ENCODE measurements at regions not wholly inside any gene's neighbourhood (a gene's known extent, or its start where the extent isn't known, plus 50 kb on each side); places are given as distances from the start of the nearest gene placed in this dataset.

DNA sequence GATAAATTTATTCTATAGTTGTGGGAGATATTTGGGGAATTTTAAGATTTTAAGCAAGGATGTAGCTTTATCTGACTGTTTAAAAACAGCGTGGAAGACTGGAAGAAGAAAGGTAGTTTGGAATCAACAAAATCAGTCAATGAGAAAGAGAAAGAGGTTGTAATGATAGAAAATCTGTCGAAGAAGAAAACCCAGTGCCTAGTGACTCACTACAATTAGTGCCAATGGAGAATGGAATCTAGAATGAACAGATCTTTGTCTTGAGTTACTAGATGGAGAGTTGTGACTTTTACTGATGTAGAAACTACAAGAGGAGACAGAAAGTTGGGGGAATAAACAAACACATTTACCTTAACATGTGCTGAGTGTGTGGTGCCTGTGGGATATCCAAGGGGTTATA, 577.8 kb upstream of the NR5A2 start:
- no peak for DNase-seq (ENCODE audit: low read depth)
- TF ChIP-seq, protein P1, sequence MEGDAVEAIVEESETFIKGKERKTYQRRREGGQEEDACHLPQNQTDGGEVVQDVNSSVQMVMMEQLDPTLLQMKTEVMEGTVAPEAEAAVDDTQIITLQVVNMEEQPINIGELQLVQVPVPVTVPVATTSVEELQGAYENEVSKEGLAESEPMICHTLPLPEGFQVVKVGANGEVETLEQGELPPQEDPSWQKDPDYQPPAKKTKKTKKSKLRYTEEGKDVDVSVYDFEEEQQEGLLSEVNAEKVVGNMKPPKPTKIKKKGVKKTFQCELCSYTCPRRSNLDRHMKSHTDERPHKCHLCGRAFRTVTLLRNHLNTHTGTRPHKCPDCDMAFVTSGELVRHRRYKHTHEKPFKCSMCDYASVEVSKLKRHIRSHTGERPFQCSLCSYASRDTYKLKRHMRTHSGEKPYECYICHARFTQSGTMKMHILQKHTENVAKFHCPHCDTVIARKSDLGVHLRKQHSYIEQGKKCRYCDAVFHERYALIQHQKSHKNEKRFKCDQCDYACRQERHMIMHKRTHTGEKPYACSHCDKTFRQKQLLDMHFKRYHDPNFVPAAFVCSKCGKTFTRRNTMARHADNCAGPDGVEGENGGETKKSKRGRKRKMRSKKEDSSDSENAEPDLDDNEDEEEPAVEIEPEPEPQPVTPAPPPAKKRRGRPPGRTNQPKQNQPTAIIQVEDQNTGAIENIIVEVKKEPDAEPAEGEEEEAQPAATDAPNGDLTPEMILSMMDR (IDR thresholded peaks at IDR 0.05; ENCODE audit: insufficient read depth, low read depth, low read length, missing control alignments) = no peak
- no peak overlapping the region for H3K4me3 ChIP-seq (ENCODE audit: low read depth, low read length)

- TF ChIP-seq, protein P1 (IDR thresholded peaks at IDR 0.05; ENCODE audit: insufficient read depth, low read depth, low read length, missing control alignments) = no peak
- DNase-seq (ENCODE audit: low read depth) = no peak
- no peak overlapping the region for H3K4me3 ChIP-seq (ENCODE audit: low read depth, low read length)
Observed at GRCh38 chr1:199452627-199453026, 574.9 kb upstream of the NR5A2 start.

GRCh38 chr1:199453723-199454122, 573.8 kb upstream of the NR5A2 start:
- TF ChIP-seq, protein P1 (IDR thresholded peaks at IDR 0.05; ENCODE audit: insufficient read depth, low read depth, low read length, missing control alignments) = no peak
- no peak for DNase-seq (ENCODE audit: low read depth)
- no peak overlapping the region for H3K4me3 ChIP-seq (ENCODE audit: low read depth, low read length)

DNA sequence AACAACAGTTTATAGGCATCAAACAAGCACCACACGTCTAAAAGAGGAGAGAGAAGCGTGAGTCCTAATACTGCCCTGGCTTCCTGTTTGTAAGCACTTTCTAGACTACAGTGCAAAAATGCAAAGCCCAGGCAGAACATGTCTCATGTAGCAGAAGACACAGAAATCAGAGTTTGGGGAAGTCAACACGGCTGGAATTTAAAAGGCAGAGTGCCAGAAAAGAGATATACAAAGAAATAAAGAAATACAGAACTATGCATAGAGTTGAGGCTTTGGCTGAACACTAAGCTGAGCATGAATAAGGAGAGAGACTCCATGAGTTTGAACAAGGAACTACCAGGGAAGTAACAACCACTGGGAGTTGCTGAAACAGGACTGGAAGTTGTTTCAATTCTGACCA, 566.6 kb upstream of the NR5A2 start:
- H3K4me3 ChIP-seq (ENCODE audit: low read depth, low read length) = no peak overlapping the region
- peak; percentile 36 for DNase-seq (ENCODE audit: low read depth)
- TF ChIP-seq, protein P1 (IDR thresholded peaks at IDR 0.05; ENCODE audit: insufficient read depth, low read depth, low read length, missing control alignments) = no peak

DNA sequence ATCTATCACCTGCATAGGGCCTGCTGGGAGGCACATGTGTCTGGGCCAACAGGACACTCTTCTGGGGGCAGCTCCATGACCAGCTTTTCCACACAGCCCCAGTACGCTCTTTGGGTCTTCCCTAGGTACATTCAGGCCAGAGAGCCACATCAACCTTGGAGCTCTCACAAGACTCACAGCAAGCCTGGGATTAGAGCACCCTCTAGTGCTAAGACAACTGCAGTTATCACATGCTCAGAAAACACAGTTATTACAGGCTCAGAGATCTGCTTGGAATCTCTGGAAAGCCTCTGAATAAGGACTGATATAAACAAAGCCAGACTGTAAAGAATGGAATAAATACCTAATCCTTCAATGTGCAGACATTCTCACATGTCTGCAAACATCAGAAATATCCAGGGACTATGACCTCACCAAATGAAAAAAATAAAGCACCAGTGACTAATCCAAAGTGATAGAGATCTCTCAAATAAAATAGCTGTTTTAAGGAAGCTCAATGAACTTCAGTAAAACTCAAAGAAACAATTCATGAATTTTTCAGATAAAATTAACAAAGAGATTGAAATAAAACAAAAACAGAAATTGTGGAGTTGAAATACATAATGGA, 563.9 kb upstream of the NR5A2 start:
- DNase-seq (ENCODE audit: low read depth) = peak; percentile 80
- TF ChIP-seq, protein P1 (IDR thresholded peaks at IDR 0.05; ENCODE audit: insufficient read depth, low read depth, low read length, missing control alignments) = peak; percentile 66
- H3K4me3 ChIP-seq (ENCODE audit: low read depth, low read length) = no peak overlapping the region

DNA sequence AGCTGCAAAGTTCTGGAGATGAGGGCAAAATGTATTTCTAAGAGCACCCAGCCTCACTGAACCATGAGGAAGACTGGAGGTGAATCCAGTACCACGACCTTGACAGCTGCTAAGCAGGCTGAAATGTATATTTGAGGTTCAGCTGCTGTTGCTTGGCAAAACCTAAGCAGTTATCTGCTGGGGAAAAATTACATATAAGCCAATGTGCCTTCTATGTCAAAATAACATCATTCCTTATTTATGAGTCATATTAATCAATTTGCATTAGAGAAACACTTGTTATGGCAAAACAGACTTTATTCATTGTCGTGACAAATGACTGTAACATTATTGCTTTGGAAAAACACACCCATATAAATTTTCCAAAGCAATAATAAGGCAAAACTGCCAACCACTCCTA, 560.5 kb upstream of the NR5A2 start:
- no peak overlapping the region for H3K4me3 ChIP-seq (ENCODE audit: low read depth, low read length)
- TF ChIP-seq, protein P1 (IDR thresholded peaks at IDR 0.05; ENCODE audit: insufficient read depth, low read depth, low read length, missing control alignments) = no peak
- no peak for DNase-seq (ENCODE audit: low read depth)

- no peak overlapping the region for H3K4me3 ChIP-seq (ENCODE audit: low read depth, low read length)
- TF ChIP-seq, protein P1 (IDR thresholded peaks at IDR 0.05; ENCODE audit: insufficient read depth, low read depth, low read length, missing control alignments) = no peak
- DNase-seq (ENCODE audit: low read depth) = no peak
Observed at GRCh38 chr1:199472018-199472417, 555.5 kb upstream of the NR5A2 start.

Data from GM12865 (cell line).